GM18951 (cell line): ENCODE measurements at regions not wholly inside any gene's neighbourhood (a gene's known extent, or its start where the extent isn't known, plus 50 kb on each side); places are given as distances from the start of the nearest gene placed in this dataset.

Experiments used
- POLR2A ChIP-seq: IDR thresholded peaks from 4 replicates; pipeline ENCODE4 v1.6.1; 2011; ENCODE audit warnings: mild to moderate bottlenecking; ENCODE audit not compliant: insufficient read length, insufficient read depth; ENCODE audit errors: extremely low read depth
- in situ Hi-C: fragments of 300-500 bp; cut with MboI; formaldehyde crosslinking; loops from one replicate; pipeline ENCODE4 v1.12.0; 2022; ENCODE audit warnings: low sequenced_read_pairs, mixed read lengths, inconsistent platforms; ENCODE audit not compliant: unreplicated experiment

GRCh38 chr1:201648066-201648906 is 109.4 kb downstream of the NAV1 start:
- in situ Hi-C loops: no loop called here
- TF ChIP-seq POLR2A: no peak

GRCh38 chr1:201648907-201649721 is 110.2 kb downstream of the NAV1 start:
- in situ Hi-C loops: no loop called here
- TF ChIP-seq POLR2A: no peak

- in situ Hi-C loops: no loop called here
Measured at GRCh38 chr1:201649761-201650622, 111.1 kb downstream of the NAV1 start.

GRCh38 chr1:201650623-201650933 is 111.7 kb downstream of the NAV1 start:
- TF ChIP-seq POLR2A: no peak
- in situ Hi-C loops: no loop called here

More at GRCh38 chr1:201649761-201650622, 111.1 kb downstream of the NAV1 start:
- no peak for TF ChIP-seq POLR2A

- no peak for TF ChIP-seq POLR2A
- in situ Hi-C loops: no loop called here
Measured at GRCh38 chr1:201652181-201652580, 113.3 kb downstream of the NAV1 start.

- in situ Hi-C loops: no loop called here
- no peak for TF ChIP-seq POLR2A
Measured at GRCh38 chr1:201653233-201653632, 114.3 kb downstream of the NAV1 start.

- no peak for TF ChIP-seq POLR2A
- in situ Hi-C loops: no loop called here
Measured at GRCh38 chr1:201653883-201654282, 115.0 kb downstream of the NAV1 start.

GRCh38 chr1:201655243-201655642 is 116.3 kb downstream of the NAV1 start:
- in situ Hi-C loops: no loop called here
- no peak for TF ChIP-seq POLR2A

- no peak for TF ChIP-seq POLR2A
- in situ Hi-C loops: no loop called here
Measured at GRCh38 chr1:201655910-201656309, 117.0 kb downstream of the NAV1 start.

GRCh38 chr1:201656311-201657032 is 117.5 kb downstream of the NAV1 start:
- no peak for TF ChIP-seq POLR2A
- in situ Hi-C loops: no loop called here

GRCh38 chr1:201659572-201659971 is 120.6 kb downstream of the NAV1 start:
- no peak for TF ChIP-seq POLR2A
- in situ Hi-C loops: no loop called here

GRCh38 chr1:201660931-201661822 is 122.2 kb downstream of the NAV1 start:
- no peak for TF ChIP-seq POLR2A
- in situ Hi-C loops: no loop called here

- TF ChIP-seq POLR2A: no peak
- in situ Hi-C loops: no loop called here
Measured at GRCh38 chr1:201661823-201662359, 123.0 kb downstream of the NAV1 start.
